GM19395 (cell line): ENCODE measurements at regions not wholly inside any gene's neighbourhood (a gene's known extent, or its start where the extent isn't known, plus 50 kb on each side); places are given as distances from the start of the nearest gene placed in this dataset.

ENCODE experiments used
- ATAC-seq: cut with Tn5 transposase; IDR thresholded peaks from one replicate; pipeline ENCODE4 v1.9.1; 2021; ENCODE audit warnings: mild to moderate bottlenecking, moderate library complexity; ENCODE audit not compliant: unreplicated experiment

GRCh38 chr18:78303519-78304191 is 676.0 kb upstream of the SALL3 start:
- ATAC-seq: no peak

GRCh38 chr18:78304192-78305164 is 675.1 kb upstream of the SALL3 start:
- ATAC-seq: no peak

- ATAC-seq: no peak
Measured at GRCh38 chr18:78305789-78306188, 673.8 kb upstream of the SALL3 start.

DNA sequence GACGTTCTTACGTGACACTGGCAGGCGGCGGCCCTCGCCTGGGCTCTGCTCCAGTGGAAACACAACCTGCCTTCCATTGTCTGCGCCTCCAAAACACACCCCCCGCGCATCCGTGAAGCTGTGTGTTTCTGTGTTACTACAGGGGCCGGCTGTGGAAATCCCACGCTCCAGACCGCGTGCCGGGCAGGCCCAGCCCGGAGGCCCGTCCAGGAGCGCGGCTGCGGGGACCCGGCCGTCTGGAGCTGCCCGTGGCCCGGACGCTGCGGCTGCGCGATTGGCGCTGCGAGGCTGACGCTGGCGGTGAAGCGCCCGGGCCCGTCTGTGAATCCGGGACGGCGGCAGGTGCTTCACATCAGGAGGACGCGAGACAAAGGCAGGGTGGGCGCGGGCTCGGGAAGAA is 670.3 kb upstream of the SALL3 start:
- no peak for ATAC-seq

GRCh38 chr18:78309924-78310323 is 669.7 kb upstream of the SALL3 start:
- no peak for ATAC-seq

- ATAC-seq: no peak
Measured at GRCh38 chr18:78319264-78319663, 660.4 kb upstream of the SALL3 start.

DNA sequence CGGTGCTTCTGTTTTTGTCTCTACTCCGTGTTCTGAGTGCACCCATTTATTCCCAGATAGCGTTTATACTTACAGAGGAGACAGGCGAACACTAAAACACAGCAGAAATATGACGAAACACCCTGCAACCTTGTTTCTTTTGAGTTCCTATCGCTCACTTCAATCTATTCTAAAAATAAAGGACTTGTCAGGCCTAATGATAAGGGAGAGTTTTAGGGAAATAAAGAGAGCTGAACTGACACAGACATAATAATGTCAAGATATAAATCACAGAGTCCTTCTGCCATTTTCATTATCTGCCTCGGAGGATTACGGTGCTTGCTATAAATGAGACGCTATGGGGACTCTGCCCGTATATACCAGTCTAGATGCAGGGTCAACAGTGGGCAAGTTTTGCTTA is 659.7 kb upstream of the SALL3 start:
- ATAC-seq: no peak

DNA sequence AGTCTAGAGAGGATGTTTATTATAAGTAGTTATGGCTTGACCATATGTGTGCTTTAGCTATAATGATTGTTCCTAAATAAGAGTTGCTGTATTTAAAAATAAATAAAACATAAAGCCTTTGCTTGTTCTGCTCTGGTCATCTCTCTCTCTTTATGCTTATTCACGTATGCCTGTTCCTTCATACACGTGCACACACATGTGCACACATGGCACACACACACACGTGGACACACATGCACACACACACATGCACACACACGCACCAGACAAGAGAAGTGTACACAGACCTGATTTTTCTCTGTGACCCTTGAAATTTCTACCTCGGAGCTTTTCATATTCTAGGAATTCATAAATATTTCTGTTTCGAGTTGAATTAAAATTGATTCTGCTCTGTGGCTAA is 658.2 kb upstream of the SALL3 start:
- no peak for ATAC-seq

GRCh38 chr18:78323453-78324197 is 656.0 kb upstream of the SALL3 start:
- no peak for ATAC-seq

GRCh38 chr18:78327643-78328042 is 652.0 kb upstream of the SALL3 start:
- no peak for ATAC-seq

- ATAC-seq: no peak
Measured at GRCh38 chr18:78330766-78331165, 648.9 kb upstream of the SALL3 start.

DNA sequence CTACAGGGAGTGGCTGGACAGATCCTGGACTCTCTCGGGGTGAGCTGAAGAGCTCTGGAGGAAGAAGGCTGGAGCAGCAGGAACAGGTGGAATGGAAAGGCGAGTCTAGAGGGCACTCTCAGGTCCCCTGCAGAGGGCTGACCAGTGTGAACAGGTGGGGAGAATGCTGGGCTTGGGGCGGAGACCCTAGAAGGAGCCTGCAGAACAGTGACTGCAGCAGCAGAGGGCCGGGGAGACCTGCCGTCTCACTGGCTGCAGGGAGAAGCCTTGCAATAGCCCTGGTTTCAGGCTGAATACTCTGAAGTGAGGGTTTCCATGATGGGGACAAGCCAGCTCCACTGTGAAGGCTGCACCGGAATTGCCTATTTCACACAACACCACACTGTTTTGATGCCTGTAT is 626.7 kb upstream of the SALL3 start:
- ATAC-seq: no peak

DNA sequence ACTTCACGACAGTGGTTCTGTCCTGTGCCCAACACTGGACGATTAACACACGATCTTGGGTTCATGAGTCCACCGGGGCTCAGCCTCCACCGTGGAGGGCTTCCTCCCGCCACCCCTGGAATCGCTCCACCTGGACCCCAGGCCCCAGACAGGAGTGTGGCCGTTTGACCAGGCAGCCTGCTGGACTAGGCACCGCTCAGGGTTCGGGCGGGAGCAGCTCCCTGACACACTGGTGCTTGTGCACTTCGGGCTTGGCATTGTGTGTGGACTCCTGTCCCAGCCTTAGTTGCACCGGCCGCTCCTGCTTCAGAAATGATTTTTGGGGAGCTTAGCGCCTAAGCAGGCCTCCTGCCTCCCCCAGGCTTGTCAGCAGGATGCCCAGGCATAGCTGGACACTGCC is 617.4 kb upstream of the SALL3 start:
- no peak for ATAC-seq

DNA sequence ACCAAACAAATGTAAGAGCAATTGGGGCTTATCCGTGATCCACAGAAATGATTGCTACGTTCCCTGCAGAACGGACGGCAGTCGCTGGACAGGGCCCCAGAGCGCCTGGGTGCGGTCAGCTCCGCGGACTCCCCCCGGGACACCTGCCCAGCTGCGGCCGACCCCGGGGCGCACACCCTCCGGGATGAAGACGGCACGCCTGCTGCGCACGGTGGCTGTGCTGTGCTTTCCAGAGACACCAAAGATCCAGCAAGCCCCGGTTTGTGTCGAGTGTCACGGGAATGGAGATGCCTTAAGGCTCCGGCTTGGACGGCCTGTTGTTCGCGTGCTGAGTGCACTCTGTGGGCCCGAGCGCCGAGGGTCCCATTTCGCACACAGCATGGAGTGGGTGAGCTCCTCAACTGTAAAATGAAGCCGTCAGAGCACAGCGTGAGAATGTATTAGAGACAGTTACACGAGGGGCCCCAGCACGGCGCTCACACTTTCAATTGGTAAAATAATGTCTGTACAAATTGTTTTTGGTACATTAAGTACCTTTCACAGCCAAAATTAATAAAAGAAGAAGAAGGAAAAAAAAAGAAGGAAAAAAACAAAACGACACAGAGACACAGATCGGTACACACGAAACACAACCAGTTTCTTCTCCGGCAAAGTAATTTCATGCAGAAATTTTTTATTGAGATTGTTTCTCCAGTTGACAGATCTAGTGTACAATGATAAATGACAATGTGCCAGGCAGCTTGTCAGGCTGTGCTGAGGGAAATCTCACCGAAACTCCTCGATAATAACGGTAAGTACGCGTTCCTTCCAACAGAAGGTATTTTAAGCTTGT is 615.8 kb upstream of the SALL3 start:
- no peak for ATAC-seq

DNA sequence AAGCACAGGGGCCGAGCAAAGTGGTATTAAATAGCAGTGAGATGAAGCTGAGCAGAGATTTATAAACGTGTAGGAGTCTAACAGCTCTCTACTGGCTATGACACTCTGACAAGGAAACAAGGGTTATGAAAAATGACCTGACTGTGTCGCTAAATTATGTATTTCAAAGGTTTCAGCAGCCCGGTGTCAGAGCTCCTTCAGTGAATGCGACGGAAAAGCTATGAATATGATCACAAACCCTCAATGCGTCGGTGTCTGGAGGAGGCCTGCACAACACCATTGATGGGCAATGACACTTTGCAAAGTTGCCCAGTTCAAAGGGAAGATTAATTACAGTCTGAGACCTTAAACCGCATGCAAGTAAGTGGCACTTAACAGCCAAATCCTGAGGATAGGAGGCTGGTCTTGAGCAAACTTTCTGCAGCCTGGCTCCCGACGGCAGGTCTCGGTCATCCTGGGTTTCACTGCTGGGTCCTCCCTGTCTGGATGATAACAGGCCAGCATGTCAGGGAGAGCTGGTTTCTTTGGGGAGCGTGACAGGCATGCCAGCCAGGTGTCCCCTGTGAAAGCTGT is 615.1 kb upstream of the SALL3 start:
- no peak for ATAC-seq

DNA sequence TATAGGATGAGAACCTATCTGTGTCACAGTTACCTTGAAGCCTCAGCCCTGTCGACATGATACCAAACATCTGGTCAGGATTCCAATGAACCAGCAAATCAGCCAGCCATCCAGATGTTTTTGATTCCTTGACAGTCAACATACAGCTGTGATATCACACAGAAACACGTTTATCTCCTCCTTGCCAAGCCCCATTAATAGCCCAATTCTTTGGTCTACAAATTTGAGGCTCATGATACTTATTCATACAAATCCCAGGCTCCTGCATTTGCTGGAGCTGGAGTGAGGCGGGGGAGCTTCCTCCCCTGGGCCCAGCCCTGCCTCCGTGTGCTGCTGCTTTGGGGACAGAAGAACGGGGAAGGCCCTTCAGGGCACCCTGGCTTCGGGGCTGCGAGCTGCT is 611.6 kb upstream of the SALL3 start:
- no peak for ATAC-seq

DNA sequence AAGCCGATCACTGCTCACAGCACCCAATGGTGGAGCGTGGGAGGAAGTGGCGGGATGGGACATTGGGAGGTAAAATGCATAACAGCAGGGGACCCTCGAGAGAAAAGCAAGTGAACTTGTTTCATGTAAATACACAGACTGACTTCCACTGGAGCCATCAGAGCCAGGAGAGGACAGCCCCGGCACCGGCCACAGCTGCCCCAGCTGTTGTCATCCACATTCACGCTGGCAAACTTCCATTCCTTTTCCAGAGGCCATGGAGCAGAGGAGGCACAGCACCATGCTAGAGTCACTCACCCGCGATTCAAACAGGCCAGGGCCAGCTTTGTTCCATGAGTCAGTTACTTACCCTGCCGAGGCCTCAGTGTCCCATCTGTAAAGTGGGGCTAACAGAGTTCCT is 610.9 kb upstream of the SALL3 start:
- ATAC-seq: no peak

GRCh38 chr18:78376046-78376445 is 603.6 kb upstream of the SALL3 start:
- no peak for ATAC-seq

DNA sequence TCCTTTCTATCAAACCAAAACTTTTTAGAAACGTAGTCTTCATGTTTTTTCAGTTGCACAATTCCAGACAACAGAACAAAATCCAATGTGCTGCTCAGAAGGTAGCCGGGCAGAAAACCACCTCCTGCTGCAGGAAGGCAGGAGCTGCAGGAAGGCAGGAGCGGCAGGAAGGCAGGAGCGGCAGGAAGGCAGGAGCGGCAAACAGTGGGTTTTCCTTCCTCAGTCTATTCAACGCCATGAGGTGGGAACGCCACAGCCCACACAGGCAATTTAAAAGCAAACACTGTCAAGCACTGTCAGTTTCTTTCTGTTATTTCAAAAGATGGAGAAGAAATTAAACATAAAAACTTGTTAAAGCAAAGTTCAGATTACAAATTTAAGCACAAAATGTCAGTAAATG is 601.2 kb upstream of the SALL3 start:
- ATAC-seq: no peak

DNA sequence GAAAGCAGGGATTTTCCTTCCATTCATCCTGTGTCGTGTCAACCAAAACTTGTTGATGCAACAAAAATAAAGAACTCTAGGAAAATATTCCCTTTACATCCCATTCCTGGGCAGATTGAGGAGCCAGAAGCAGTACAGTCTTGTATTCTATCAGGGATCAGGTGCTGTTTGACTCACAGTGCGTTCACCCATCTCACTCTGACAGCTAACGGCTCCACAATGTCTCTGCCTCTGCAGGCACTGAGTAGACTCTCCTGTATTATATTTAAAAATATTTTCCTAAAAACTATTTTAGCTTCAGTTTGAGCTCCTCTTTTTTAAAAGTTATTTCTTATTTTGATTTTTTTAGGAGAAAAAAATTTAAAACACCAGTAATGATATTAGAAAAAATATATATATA is 600.6 kb upstream of the SALL3 start:
- no peak for ATAC-seq
